Endothelial cell (in vitro differentiated cells): ENCODE measurements at regions not wholly inside any gene's neighbourhood (a gene's known extent, or its start where the extent isn't known, plus 50 kb on each side); places are given as distances from the start of the nearest gene placed in this dataset.

ENCODE experiments used
- DNase-seq: peaks from one replicate; pipeline ENCODE4 v3.0.0; 2021; ENCODE audit warnings: low spot score
- H3K27ac Mint-ChIP-seq: one replicate; pipeline ENCODE4 v1.8.0; 2021; ENCODE audit warnings: mixed read lengths, inconsistent platforms; ENCODE audit not compliant: unreplicated experiment
- H3K27me3 Mint-ChIP-seq: one replicate; pipeline ENCODE4 v1.8.0; 2021; ENCODE audit warnings: mild to moderate bottlenecking, moderate library complexity, mixed read lengths, inconsistent platforms; ENCODE audit not compliant: unreplicated experiment
- H3K36me3 Mint-ChIP-seq: one replicate; pipeline ENCODE4 v1.8.0; 2021; ENCODE audit warnings: mild to moderate bottlenecking, low read depth, mixed read lengths, inconsistent platforms; ENCODE audit not compliant: unreplicated experiment
- H3K4me1 Mint-ChIP-seq: one replicate; pipeline ENCODE4 v1.8.0; 2021; ENCODE audit warnings: mild to moderate bottlenecking, mixed read lengths, inconsistent platforms; ENCODE audit not compliant: unreplicated experiment
- H3K4me3 Mint-ChIP-seq: one replicate; pipeline ENCODE4 v1.8.0; 2021; ENCODE audit warnings: mild to moderate bottlenecking, mixed read lengths, inconsistent platforms; ENCODE audit not compliant: unreplicated experiment
- H3K9me3 Mint-ChIP-seq: one replicate; pipeline ENCODE4 v1.8.0; 2021; ENCODE audit warnings: mixed read lengths, inconsistent platforms; ENCODE audit not compliant: unreplicated experiment
- TF ChIP-seq, protein P1 (sequence below): fragments of 200-600 bp; sonication (generic); IDR thresholded peaks from one replicate; pipeline ENCODE4 v1.5.0; 2021; ENCODE audit warnings: antibody characterized with exemption; ENCODE audit not compliant: unreplicated experiment

DNA sequence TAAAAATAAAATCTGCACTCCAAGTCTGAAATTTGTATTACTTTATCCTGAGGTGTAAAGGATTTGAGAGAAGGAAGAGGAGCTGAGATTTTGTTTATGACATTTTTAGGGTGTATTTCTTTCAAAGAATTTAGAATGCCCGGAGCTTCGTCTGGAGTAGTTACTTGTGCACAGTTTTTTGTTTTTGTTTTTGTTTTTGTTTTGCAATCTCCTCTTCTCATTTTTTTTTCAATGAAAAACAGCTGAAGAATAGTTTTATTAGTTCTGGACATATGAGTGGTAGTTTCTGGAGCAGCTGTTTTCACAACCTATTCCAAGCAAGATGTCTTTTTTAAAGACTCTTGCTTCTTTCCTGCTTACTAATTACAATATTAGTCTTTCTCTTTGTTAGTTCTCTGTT, 408.2 kb upstream of the PTGER4 start:
- no peaks in the 10 kb centered on the region for H3K9me3 Mint-ChIP-seq
- TF ChIP-seq, protein P1, sequence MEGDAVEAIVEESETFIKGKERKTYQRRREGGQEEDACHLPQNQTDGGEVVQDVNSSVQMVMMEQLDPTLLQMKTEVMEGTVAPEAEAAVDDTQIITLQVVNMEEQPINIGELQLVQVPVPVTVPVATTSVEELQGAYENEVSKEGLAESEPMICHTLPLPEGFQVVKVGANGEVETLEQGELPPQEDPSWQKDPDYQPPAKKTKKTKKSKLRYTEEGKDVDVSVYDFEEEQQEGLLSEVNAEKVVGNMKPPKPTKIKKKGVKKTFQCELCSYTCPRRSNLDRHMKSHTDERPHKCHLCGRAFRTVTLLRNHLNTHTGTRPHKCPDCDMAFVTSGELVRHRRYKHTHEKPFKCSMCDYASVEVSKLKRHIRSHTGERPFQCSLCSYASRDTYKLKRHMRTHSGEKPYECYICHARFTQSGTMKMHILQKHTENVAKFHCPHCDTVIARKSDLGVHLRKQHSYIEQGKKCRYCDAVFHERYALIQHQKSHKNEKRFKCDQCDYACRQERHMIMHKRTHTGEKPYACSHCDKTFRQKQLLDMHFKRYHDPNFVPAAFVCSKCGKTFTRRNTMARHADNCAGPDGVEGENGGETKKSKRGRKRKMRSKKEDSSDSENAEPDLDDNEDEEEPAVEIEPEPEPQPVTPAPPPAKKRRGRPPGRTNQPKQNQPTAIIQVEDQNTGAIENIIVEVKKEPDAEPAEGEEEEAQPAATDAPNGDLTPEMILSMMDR = no peak
- DNase-seq = no peak
- no peak overlapping the region for H3K27ac Mint-ChIP-seq
- H3K4me1 Mint-ChIP-seq = no peaks in the 10 kb centered on the region
- no peaks in the 10 kb centered on the region for H3K36me3 Mint-ChIP-seq
- H3K27me3 Mint-ChIP-seq = no peaks in the 10 kb centered on the region
- no peak overlapping the region for H3K4me3 Mint-ChIP-seq

DNA sequence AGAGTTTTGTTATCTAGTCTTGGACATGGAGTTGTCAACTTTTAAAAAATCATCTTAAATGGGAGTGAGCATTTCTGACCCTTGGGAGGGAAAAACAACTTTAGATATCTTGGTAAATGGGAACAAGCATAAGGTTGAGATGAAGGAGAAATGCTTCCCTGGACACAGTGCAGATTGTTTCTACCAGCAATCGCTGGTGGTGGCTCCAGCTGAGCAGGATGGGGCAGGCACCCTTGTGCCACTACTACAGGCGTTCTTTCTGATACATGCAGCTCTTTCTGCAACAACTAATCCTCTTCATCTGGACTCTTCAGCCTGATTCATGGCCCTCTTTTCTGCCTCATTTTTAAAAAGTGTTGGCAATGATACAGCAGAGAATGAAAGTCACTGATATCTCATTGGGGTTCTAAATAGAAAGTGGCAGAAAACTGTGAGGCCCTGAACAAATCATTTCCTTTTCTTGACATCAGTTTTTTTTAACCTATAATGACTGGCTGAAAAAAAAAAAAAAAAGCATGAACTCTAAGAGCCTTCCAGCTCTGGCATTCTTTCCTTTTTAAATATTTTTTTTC, 409.4 kb upstream of the PTGER4 start:
- Mint-ChIP-seq H3K4me3 (no peak overlapping the region), H3K27me3 (no peaks in the 10 kb centered on the region), H3K4me1 (no peaks in the 10 kb centered on the region), H3K27ac (no peak overlapping the region), H3K36me3 (no peaks in the 10 kb centered on the region), H3K9me3 (no peaks in the 10 kb centered on the region)
- DNase-seq = no peak
- TF ChIP-seq, protein P1 = no peak

DNA sequence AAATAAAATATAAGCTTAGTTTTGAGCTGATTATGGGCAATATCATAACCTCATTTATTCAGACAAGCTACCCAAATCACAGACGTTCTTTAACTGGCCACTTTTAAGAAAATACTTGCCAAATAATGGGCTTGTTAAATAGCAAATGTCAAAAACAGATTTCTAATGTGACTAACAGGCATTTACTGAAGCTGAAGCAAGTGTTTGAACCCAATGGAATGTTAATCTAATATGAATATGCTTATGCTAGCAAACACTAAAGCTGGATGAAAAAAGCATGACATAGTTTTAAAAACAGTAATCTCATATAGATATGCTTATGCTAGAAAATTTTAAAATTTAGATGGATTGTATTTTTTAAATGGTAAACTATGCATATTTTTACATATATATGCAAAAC, 411.6 kb upstream of the PTGER4 start:
- DNase-seq = no peak
- TF ChIP-seq, protein P1 = no peak
- no peak overlapping the region for H3K4me3 Mint-ChIP-seq
- no peaks in the 10 kb centered on the region for H3K36me3 Mint-ChIP-seq
- H3K9me3 Mint-ChIP-seq = no peaks in the 10 kb centered on the region
- no peaks in the 10 kb centered on the region for H3K27me3 Mint-ChIP-seq
- H3K4me1 Mint-ChIP-seq = no peaks in the 10 kb centered on the region
- H3K27ac Mint-ChIP-seq = no peak overlapping the region

DNA sequence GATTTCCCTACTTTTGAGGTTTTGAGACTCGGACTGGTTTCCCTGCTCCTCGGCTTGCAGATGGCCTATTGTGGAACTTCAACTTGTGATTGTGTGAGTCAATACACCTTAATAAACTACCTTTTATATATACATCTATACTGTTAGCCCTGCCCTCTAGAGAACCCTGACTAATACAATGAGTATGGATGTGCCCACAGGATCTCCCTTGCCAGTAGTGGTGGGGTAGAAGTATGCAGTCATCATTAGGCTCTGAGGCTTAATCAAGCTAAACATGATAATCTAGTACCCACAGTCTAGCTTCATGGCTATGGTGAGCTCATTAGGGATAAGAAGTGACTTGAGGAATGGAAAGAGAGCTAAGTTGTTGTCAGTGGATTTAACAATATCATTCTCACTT, 412.8 kb upstream of the PTGER4 start:
- no peaks in the 10 kb centered on the region for H3K9me3 Mint-ChIP-seq
- H3K36me3 Mint-ChIP-seq = no peaks in the 10 kb centered on the region
- no peak overlapping the region for H3K4me3 Mint-ChIP-seq
- TF ChIP-seq, protein P1 = no peak
- DNase-seq = no peak
- H3K4me1 Mint-ChIP-seq = no peaks in the 10 kb centered on the region
- no peaks in the 10 kb centered on the region for H3K27me3 Mint-ChIP-seq
- no peak overlapping the region for H3K27ac Mint-ChIP-seq

DNA sequence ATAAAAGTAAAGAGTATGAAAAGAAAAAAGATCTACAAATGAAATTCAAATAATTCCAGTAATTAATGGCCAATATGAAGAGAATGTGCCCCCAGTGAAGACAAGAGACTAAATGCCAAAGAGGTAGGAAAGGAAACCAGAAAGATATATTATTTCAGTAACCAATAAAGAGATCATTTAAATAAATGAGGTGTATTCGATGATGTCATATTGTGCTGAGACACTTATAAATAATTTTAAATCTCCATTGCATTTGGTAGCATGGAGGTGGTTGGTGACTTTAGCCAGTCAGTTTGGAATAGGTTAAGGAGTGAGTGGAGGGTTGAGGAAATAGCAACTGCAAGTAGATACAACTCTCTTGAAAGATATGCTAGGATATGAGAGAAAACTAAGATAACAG, 417.7 kb upstream of the PTGER4 start:
- Mint-ChIP-seq H3K4me3 (no peak overlapping the region), H3K4me1 (peaks cover 6% of the 10 kb centered on the region), H3K9me3 (no peaks in the 10 kb centered on the region), H3K27ac (no peak overlapping the region), H3K36me3 (no peaks in the 10 kb centered on the region), H3K27me3 (no peaks in the 10 kb centered on the region)
- TF ChIP-seq, protein P1 = no peak
- DNase-seq = no peak
